Esophagus squamous epithelium (tissue), 5 donors: ENCODE measurements at regions not wholly inside any gene's neighbourhood (a gene's known extent, or its start where the extent isn't known, plus 50 kb on each side); places are given as distances from the start of the nearest gene placed in this dataset.

Experiments
- DNase-seq: peaks from one replicate; lab custom pipeline; 2025; lab: John Stamatoyannopoulos, UW
- H3K27ac ChIP-seq, 4 donors: fragments of 200-600 bp; sonication (generic); one replicate each; pipeline ENCODE4 v1.5.1; 2016 to 2019; ENCODE audit warnings: mild to moderate bottlenecking in 1 of 4
- H3K27me3 ChIP-seq, 4 donors: fragments of 200-600 bp; sonication (generic); 1 replicate in 3 of 4; 2 replicates in 1 of 4; pipeline versions ENCODE4 v1.5.1 to v1.6.0; 2017 to 2021; ENCODE audit warnings: antibody characterized with exemption in 1 of 4
- H3K36me3 ChIP-seq, 3 donors: fragments of 200-600 bp; sonication (generic); one replicate each; pipeline ENCODE4 v1.5.1; 2016 to 2019
- H3K4me1 ChIP-seq, 3 donors: fragments of 200-600 bp; sonication (generic); one replicate each; pipeline ENCODE4 v1.5.1; 2017 to 2019
- H3K4me3 ChIP-seq, 4 donors: fragments of 200-600 bp; sonication (generic); 1 replicate in 3 of 4; 2 replicates in 1 of 4; pipeline ENCODE4 v1.5.1; 2016 to 2019; ENCODE audit warnings: mild to moderate bottlenecking in 2 of 4, moderate library complexity in 1 of 4
- H3K9me3 ChIP-seq, 3 donors: fragments of 200-600 bp; sonication (generic); one replicate each; pipeline ENCODE4 v1.5.1; 2016 to 2019
- POLR2A ChIP-seq, 4 donors: fragments of 450-650 bp; IDR thresholded peaks; one replicate each; pipeline ENCODE4 v1.6.1; 2017; ENCODE audit warnings: antibody characterized with exemption in 4 of 4, mild to moderate bottlenecking in 4 of 4, moderate library complexity in 3 of 4
- WGBS, 2 donors: methylation state at CpG; one replicate each; pipeline ENCODE4 v1.1.5; 2018; 5-methylcytosine and 5-hydroxymethylcytosine counted together
- intact Hi-C: fragments of 100-400 bp; cut with DNase I; formaldehyde crosslinking; loops from one replicate; pipeline ENCODE4 v1.15.0; 2022
- TF ChIP-seq, protein P1 (sequence below), 6 experiments: fragments of 450-650 bp in 4 of 6; fragments of 200-600 bp in 2 of 6; sonication (generic) in 2 of 6; IDR thresholded peaks; one replicate each; pipeline ENCODE4 v1.5.1; 2016 to 2019; ENCODE audit warnings: antibody characterized with exemption in 6 of 6, mild to moderate bottlenecking in 4 of 6, moderate library complexity in 4 of 6
- donor health status: DM: yes; HTN: yes; CAD: no.

DNA sequence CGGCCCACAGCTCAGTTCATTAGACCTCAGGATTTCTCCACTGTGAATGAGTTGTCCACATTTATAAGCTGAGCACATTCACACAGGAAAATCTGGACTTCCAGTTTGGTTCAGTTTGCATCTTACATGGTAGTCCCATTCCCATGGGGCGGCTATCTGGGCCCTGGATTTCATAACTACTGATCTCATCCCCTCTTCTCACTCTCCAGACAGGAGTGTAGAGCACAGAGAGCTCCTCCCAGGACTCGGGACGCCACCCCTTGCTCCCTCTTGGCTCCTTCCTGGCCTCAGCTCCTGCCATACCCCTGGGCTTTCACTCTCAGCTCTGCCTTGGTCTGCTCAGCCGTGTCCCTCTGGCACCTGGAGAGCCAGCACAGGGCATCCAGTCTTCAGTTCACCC lies 117.6 kb upstream of the TCERG1L start:
- intact Hi-C loops: no loop called here
- TF ChIP-seq, protein P1, sequence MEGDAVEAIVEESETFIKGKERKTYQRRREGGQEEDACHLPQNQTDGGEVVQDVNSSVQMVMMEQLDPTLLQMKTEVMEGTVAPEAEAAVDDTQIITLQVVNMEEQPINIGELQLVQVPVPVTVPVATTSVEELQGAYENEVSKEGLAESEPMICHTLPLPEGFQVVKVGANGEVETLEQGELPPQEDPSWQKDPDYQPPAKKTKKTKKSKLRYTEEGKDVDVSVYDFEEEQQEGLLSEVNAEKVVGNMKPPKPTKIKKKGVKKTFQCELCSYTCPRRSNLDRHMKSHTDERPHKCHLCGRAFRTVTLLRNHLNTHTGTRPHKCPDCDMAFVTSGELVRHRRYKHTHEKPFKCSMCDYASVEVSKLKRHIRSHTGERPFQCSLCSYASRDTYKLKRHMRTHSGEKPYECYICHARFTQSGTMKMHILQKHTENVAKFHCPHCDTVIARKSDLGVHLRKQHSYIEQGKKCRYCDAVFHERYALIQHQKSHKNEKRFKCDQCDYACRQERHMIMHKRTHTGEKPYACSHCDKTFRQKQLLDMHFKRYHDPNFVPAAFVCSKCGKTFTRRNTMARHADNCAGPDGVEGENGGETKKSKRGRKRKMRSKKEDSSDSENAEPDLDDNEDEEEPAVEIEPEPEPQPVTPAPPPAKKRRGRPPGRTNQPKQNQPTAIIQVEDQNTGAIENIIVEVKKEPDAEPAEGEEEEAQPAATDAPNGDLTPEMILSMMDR (IDR thresholded peaks at IDR 0.05): no peak
- no peak for TF ChIP-seq POLR2A (IDR thresholded peaks at IDR 0.05)
- peaks cover 0 to 94% (median 0%) of the 10 kb centered on the region in 4 donors for H3K27me3 ChIP-seq
- WGBS, 2 donors: 61 to 63% methylated on average over 4 of the region's 5 CpGs
- H3K36me3 ChIP-seq: no peaks in the 10 kb centered on the region
- H3K27ac ChIP-seq: no peak overlapping the region
- no peak overlapping the region for H3K4me3 ChIP-seq
- no peaks in the 10 kb centered on the region for H3K9me3 ChIP-seq
- no peak for DNase-seq
- no peaks in the 10 kb centered on the region for H3K4me1 ChIP-seq

GRCh38 chr10:131429942-131430341 lies 118.4 kb upstream of the TCERG1L start:
- intact Hi-C loops: no loop called here
- no peak for DNase-seq

DNA sequence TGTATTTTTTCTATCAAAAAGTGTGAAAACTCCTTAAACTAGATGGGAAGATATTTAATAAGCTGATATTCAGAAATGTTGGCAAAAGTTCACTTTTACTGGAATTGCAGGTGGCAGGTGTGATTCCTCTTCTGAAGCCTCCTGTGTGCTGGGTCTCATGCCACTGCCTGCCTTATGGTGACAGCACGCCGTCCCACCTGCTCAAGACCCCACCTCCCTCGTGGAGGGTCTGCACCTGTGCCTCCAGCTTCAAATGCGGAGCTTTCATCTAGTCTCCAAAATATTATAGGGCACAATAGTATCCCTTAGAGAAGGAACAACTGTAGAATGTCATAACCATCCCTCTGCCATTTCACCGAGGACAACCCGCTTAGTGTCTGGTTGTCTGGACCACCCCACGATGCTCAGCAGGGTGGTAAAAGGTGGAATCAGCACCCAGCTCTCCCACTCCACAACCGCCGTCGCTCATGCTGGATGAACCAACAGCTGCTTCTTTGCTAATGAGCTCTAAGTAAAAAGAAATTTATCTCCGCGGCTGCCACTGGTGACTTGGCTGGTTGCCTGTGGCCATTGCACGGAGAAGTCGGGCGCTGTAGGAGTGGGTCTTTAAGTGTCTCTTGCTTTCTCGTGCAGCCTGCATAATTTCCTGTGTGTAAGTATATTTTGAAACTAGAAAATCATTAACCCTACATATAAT lies 119.3 kb upstream of the TCERG1L start:
- peaks cover 0 to 93% (median 0%) of the 10 kb centered on the region in 4 donors for H3K27me3 ChIP-seq
- no peak overlapping the region for H3K4me3 ChIP-seq
- intact Hi-C loops: no loop called here
- no peak for DNase-seq
- no peaks in the 10 kb centered on the region for H3K9me3 ChIP-seq
- no peak overlapping the region for H3K27ac ChIP-seq
- H3K36me3 ChIP-seq: no peaks in the 10 kb centered on the region
- peaks cover 0 to under 1% (median under 1%) of the 10 kb centered on the region in 3 donors for H3K4me1 ChIP-seq
- 55 to 69% methylated on average over 11 to 16 of the region's 16 CpGs for WGBS, 2 donors
- no peak for TF ChIP-seq POLR2A (IDR thresholded peaks at IDR 0.05)
- TF ChIP-seq, protein P1 (IDR thresholded peaks at IDR 0.05): no peak

More at GRCh38 chr10:131429942-131430341, 118.4 kb upstream of the TCERG1L start:
- H3K9me3 ChIP-seq: no peaks in the 10 kb centered on the region
- H3K4me3 ChIP-seq: no peak overlapping the region
- H3K4me1 ChIP-seq: no peaks in the 10 kb centered on the region
- no peak for TF ChIP-seq POLR2A (IDR thresholded peaks at IDR 0.05)
- TF ChIP-seq, protein P1 (IDR thresholded peaks at IDR 0.05): no peak
- no peak overlapping the region for H3K27ac ChIP-seq
- peaks cover 0 to 94% (median 0%) of the 10 kb centered on the region in 4 donors for H3K27me3 ChIP-seq
- 60 to 86% methylated on average over 7 of the region's 14 CpGs for WGBS, 2 donors
- no peaks in the 10 kb centered on the region for H3K36me3 ChIP-seq

- H3K27me3 ChIP-seq: peaks cover 0 to 92% (median 0%) of the 10 kb centered on the region in 4 donors
- no peak for DNase-seq
Observed at GRCh38 chr10:131431533-131431932, 120.0 kb upstream of the TCERG1L start.

More at GRCh38 chr10:131431533-131431932, 120.0 kb upstream of the TCERG1L start:
- WGBS, 2 donors: 15 to 62% methylated on average over 3 to 5 of the region's 7 CpGs
- Histone ChIP-seq H3K36me3 (no peaks in the 10 kb centered on the region), H3K4me1 (peaks cover 0 to 7% (median 7%) of the 10 kb centered on the region in 3 donors), H3K9me3 (no peaks in the 10 kb centered on the region), H3K27ac (no peak overlapping the region), H3K4me3 (no peak overlapping the region)
- TF ChIP-seq, protein P1 (IDR thresholded peaks at IDR 0.05): no peak
- no peak for TF ChIP-seq POLR2A (IDR thresholded peaks at IDR 0.05)
- intact Hi-C loops: no loop called here
